ENCODE measurements at regions not wholly inside any gene's neighbourhood (a gene's known extent, or its start where the extent isn't known, plus 50 kb on each side); places are given as distances from the start of the nearest gene placed in this dataset.

GRCh38 chr2:122523143-122523542, 767.7 kb downstream of the TSN start:
- 74 to 89% (median 78%) methylated on average over 4 of the region's 4 CpGs for WGBS, 3 donors
- H3K4me3 ChIP-seq (ENCODE audit: low read depth in 1 of 3, low read length in 3 of 3), result no peak overlapping the region
- no peaks in the 10 kb centered on the region for H3K36me3 ChIP-seq (ENCODE audit: control insufficient read depth in 3 of 3, insufficient read depth in 2 of 3, low read depth in 1 of 3, low read length in 3 of 3)
- DNase-seq (no peak), FAIRE-seq (no peak)
- H3K4me1 ChIP-seq (ENCODE audit: control insufficient read depth in 3 of 3, insufficient read depth in 2 of 3, low read depth in 1 of 3, low read length in 2 of 3), result no peaks in the 10 kb centered on the region
- no peaks in the 10 kb centered on the region for H3K9me3 ChIP-seq (ENCODE audit: control insufficient read depth in 2 of 2, insufficient read depth in 1 of 2, low read depth in 1 of 2, low read length in 1 of 2)
- H3K27ac ChIP-seq (ENCODE audit: low read depth in 1 of 3, low read length in 2 of 3), result no peak overlapping the region
- H3K27me3 ChIP-seq (ENCODE audit: control insufficient read depth in 3 of 3, insufficient read depth in 3 of 3, low read length in 3 of 3), result no peaks in the 10 kb centered on the region

GRCh38 chr2:122523981-122524380, 768.5 kb downstream of the TSN start:
- WGBS, 3 donors, result 66 to 74% (median 68%) methylated on average over 3 of the region's 3 CpGs
- H3K27ac ChIP-seq (ENCODE audit: low read depth in 1 of 3, low read length in 2 of 3), result no peak overlapping the region
- no peak for DNase-seq
- H3K4me1 ChIP-seq (ENCODE audit: control insufficient read depth in 3 of 3, insufficient read depth in 2 of 3, low read depth in 1 of 3, low read length in 2 of 3), result no peaks in the 10 kb centered on the region
- H3K9me3 ChIP-seq (ENCODE audit: control insufficient read depth in 2 of 2, insufficient read depth in 1 of 2, low read depth in 1 of 2, low read length in 1 of 2), result no peaks in the 10 kb centered on the region
- no peak overlapping the region for H3K4me3 ChIP-seq (ENCODE audit: low read depth in 1 of 3, low read length in 3 of 3)
- no peaks in the 10 kb centered on the region for H3K27me3 ChIP-seq (ENCODE audit: control insufficient read depth in 3 of 3, insufficient read depth in 3 of 3, low read length in 3 of 3)
- no peak for FAIRE-seq
- no peaks in the 10 kb centered on the region for H3K36me3 ChIP-seq (ENCODE audit: control insufficient read depth in 3 of 3, insufficient read depth in 2 of 3, low read depth in 1 of 3, low read length in 3 of 3)

GRCh38 chr2:122525336-122525735, 769.9 kb downstream of the TSN start:
- Histone ChIP-seq H3K27ac (ENCODE audit: low read depth in 1 of 3, low read length in 2 of 3) (no peak overlapping the region), H3K9me3 (ENCODE audit: control insufficient read depth in 2 of 2, insufficient read depth in 1 of 2, low read depth in 1 of 2, low read length in 1 of 2) (no peaks in the 10 kb centered on the region), H3K4me1 (ENCODE audit: control insufficient read depth in 3 of 3, insufficient read depth in 2 of 3, low read depth in 1 of 3, low read length in 2 of 3) (no peaks in the 10 kb centered on the region), H3K36me3 (ENCODE audit: control insufficient read depth in 3 of 3, insufficient read depth in 2 of 3, low read depth in 1 of 3, low read length in 3 of 3) (no peaks in the 10 kb centered on the region), H3K4me3 (ENCODE audit: low read depth in 1 of 3, low read length in 3 of 3) (no peak overlapping the region), H3K27me3 (ENCODE audit: control insufficient read depth in 3 of 3, insufficient read depth in 3 of 3, low read length in 3 of 3) (no peaks in the 10 kb centered on the region)
- WGBS, 3 donors, result 41 to 52% (median 43%) methylated on average over 2 of the region's 2 CpGs
- no peak for DNase-seq
- FAIRE-seq, result no peak

DNA sequence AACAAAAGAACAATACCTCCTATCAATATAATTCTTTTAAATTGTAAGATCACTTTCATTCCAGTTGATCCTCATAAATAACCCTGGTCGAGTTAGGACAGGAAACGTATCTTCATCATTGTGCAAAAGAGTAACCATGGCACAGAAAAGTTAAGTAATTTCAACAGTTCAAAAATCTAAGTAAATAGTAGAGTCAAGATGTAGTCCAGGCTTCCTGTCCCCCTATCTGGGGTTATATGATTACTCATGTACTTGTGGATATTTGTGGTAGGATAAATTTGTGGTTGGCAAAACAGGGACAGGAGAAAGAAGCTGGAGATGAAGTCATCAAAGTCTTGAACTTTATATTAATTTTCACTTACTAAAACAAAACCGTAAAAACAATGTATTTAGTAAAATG, 772.6 kb downstream of the TSN start:
- no peak overlapping the region for H3K27ac ChIP-seq (ENCODE audit: low read depth in 1 of 3, low read length in 2 of 3)
- no peaks in the 10 kb centered on the region for H3K27me3 ChIP-seq (ENCODE audit: control insufficient read depth in 3 of 3, insufficient read depth in 3 of 3, low read length in 3 of 3)
- FAIRE-seq (no peak), DNase-seq (no peak)
- H3K4me1 ChIP-seq (ENCODE audit: control insufficient read depth in 3 of 3, insufficient read depth in 2 of 3, low read depth in 1 of 3, low read length in 2 of 3), result no peaks in the 10 kb centered on the region
- 81 to 86% (median 82%) methylated on average over 3 of the region's 3 CpGs for WGBS, 3 donors
- H3K4me3 ChIP-seq (ENCODE audit: low read depth in 1 of 3, low read length in 3 of 3), result no peak overlapping the region
- H3K36me3 ChIP-seq (ENCODE audit: control insufficient read depth in 3 of 3, insufficient read depth in 2 of 3, low read depth in 1 of 3, low read length in 3 of 3), result no peaks in the 10 kb centered on the region
- H3K9me3 ChIP-seq (ENCODE audit: control insufficient read depth in 2 of 2, insufficient read depth in 1 of 2, low read depth in 1 of 2, low read length in 1 of 2), result no peaks in the 10 kb centered on the region

DNA sequence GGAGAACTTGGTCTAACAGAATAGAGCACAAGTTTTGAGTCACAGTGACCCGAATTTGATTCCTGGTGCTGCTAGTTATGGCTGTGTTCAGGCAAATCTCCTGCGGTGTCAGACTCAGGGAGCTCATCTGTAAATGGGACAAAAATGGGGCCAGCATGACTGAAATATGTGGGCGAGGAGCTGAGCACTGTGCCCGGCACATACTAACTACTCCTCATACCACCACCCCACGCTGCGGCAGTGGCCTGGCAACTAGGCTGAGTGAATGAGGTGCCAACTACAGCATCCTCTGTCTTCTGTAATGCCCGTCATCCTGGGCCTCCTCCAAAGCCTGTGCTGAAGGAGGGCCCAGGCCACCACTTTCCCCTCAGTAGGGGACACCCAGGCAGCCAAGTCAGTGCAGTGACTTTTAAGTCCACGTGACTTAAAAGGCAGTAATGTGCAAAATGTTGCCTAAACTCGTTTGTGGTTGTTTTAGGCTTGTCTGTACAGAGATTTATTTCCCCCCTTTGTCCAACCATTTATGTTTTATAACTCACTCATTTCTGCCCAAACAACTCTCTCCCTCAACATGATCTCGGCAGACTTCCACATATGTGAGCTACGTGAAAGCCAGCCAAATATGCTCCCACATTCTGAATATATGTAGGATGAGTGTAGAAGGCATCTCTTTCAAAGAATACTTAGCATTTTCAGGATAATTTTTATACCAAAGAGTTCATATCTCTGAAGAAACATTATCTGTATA, 773.7 kb downstream of the TSN start:
- Histone ChIP-seq H3K9me3 (ENCODE audit: control insufficient read depth in 2 of 2, insufficient read depth in 1 of 2, low read depth in 1 of 2, low read length in 1 of 2) (no peaks in the 10 kb centered on the region), H3K27me3 (ENCODE audit: control insufficient read depth in 3 of 3, insufficient read depth in 3 of 3, low read length in 3 of 3) (no peaks in the 10 kb centered on the region), H3K27ac (ENCODE audit: low read depth in 1 of 3, low read length in 2 of 3) (no peak overlapping the region), H3K4me3 (ENCODE audit: low read depth in 1 of 3, low read length in 3 of 3) (no peak overlapping the region), H3K4me1 (ENCODE audit: control insufficient read depth in 3 of 3, insufficient read depth in 2 of 3, low read depth in 1 of 3, low read length in 2 of 3) (no peaks in the 10 kb centered on the region), H3K36me3 (ENCODE audit: control insufficient read depth in 3 of 3, insufficient read depth in 2 of 3, low read depth in 1 of 3, low read length in 3 of 3) (no peaks in the 10 kb centered on the region)
- DNase-seq (no peak), FAIRE-seq (no peak)
- 78 to 87% (median 80%) methylated on average over 11 of the region's 11 CpGs for WGBS, 3 donors

- DNase-seq, result no peak
These were observed 775.4 kb downstream of the TSN start for GRCh38 chr2:122530814-122531213.

GRCh38 chr2:122531290-122532071, 776.0 kb downstream of the TSN start:
- H3K36me3 ChIP-seq (ENCODE audit: control insufficient read depth in 3 of 3, insufficient read depth in 2 of 3, low read depth in 1 of 3, low read length in 3 of 3), result no peaks in the 10 kb centered on the region
- 70 to 75% (median 72%) methylated on average over 15 of the region's 15 CpGs for WGBS, 3 donors
- H3K4me1 ChIP-seq (ENCODE audit: control insufficient read depth in 3 of 3, insufficient read depth in 2 of 3, low read depth in 1 of 3, low read length in 2 of 3), result no peaks in the 10 kb centered on the region
- H3K27ac ChIP-seq (ENCODE audit: low read depth in 1 of 3, low read length in 2 of 3), result no peak overlapping the region
- no peaks in the 10 kb centered on the region for H3K9me3 ChIP-seq (ENCODE audit: control insufficient read depth in 2 of 2, insufficient read depth in 1 of 2, low read depth in 1 of 2, low read length in 1 of 2)
- no peak for DNase-seq
- no peaks in the 10 kb centered on the region for H3K27me3 ChIP-seq (ENCODE audit: control insufficient read depth in 3 of 3, insufficient read depth in 3 of 3, low read length in 3 of 3)
- FAIRE-seq, result no peak
- H3K4me3 ChIP-seq (ENCODE audit: low read depth in 1 of 3, low read length in 3 of 3), result no peak overlapping the region

More at GRCh38 chr2:122530814-122531213, 775.4 kb downstream of the TSN start:
- no peaks in the 10 kb centered on the region for H3K4me1 ChIP-seq (ENCODE audit: control insufficient read depth in 3 of 3, insufficient read depth in 2 of 3, low read depth in 1 of 3, low read length in 2 of 3)
- no peak overlapping the region for H3K27ac ChIP-seq (ENCODE audit: low read depth in 1 of 3, low read length in 2 of 3)
- no peak overlapping the region for H3K4me3 ChIP-seq (ENCODE audit: low read depth in 1 of 3, low read length in 3 of 3)
- no peaks in the 10 kb centered on the region for H3K36me3 ChIP-seq (ENCODE audit: control insufficient read depth in 3 of 3, insufficient read depth in 2 of 3, low read depth in 1 of 3, low read length in 3 of 3)
- H3K27me3 ChIP-seq (ENCODE audit: control insufficient read depth in 3 of 3, insufficient read depth in 3 of 3, low read length in 3 of 3), result no peaks in the 10 kb centered on the region
- H3K9me3 ChIP-seq (ENCODE audit: control insufficient read depth in 2 of 2, insufficient read depth in 1 of 2, low read depth in 1 of 2, low read length in 1 of 2), result no peaks in the 10 kb centered on the region
- FAIRE-seq, result no peak
- WGBS, 3 donors, result 63 to 73% (median 64%) methylated on average over 2 of the region's 2 CpGs

DNA sequence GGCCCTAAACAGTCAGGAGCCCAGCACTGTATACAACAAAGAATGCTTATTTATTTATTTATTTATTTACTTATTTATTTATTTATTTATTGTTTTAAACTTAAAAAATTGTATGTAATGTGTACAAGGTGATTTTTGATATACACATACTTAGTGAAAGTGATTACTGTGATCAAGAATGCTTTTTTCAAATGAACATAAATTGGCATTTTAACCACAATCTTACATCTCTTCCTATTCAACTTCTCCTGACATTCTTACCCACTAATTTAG, 776.6 kb downstream of the TSN start:
- FAIRE-seq (no peak), DNase-seq (no peak)
- Histone ChIP-seq H3K27me3 (ENCODE audit: control insufficient read depth in 3 of 3, insufficient read depth in 3 of 3, low read length in 3 of 3) (no peaks in the 10 kb centered on the region), H3K36me3 (ENCODE audit: control insufficient read depth in 3 of 3, insufficient read depth in 2 of 3, low read depth in 1 of 3, low read length in 3 of 3) (no peaks in the 10 kb centered on the region), H3K4me3 (ENCODE audit: low read depth in 1 of 3, low read length in 3 of 3) (no peak overlapping the region), H3K9me3 (ENCODE audit: control insufficient read depth in 2 of 2, insufficient read depth in 1 of 2, low read depth in 1 of 2, low read length in 1 of 2) (no peaks in the 10 kb centered on the region), H3K4me1 (ENCODE audit: control insufficient read depth in 3 of 3, insufficient read depth in 2 of 3, low read depth in 1 of 3, low read length in 2 of 3) (no peaks in the 10 kb centered on the region), H3K27ac (ENCODE audit: low read depth in 1 of 3, low read length in 2 of 3) (no peak overlapping the region)

DNA sequence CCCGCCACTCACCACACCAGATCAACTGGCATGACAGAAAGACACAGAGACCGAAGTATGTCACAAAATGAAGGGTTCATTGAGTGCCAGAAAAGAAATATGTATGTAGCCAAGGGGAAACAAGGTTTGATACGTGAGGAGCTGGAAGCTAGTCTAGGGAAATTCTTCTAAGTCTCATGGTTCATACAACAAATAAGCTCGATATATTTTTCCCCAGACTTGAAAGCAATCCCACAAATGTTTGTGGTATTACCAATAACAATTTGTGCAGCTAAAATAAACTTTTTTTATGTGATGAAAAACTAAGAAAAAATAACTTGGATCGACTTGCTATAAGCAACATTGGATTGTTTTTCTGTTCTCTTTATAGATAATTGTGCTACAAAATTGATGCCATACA, 777.0 kb downstream of the TSN start:
- 67 to 81% (median 78%) methylated on average over 5 of the region's 5 CpGs for WGBS, 3 donors
- Histone ChIP-seq H3K4me3 (ENCODE audit: low read depth in 1 of 3, low read length in 3 of 3) (no peak overlapping the region), H3K4me1 (ENCODE audit: control insufficient read depth in 3 of 3, insufficient read depth in 2 of 3, low read depth in 1 of 3, low read length in 2 of 3) (no peaks in the 10 kb centered on the region), H3K27ac (ENCODE audit: low read depth in 1 of 3, low read length in 2 of 3) (no peak overlapping the region), H3K36me3 (ENCODE audit: control insufficient read depth in 3 of 3, insufficient read depth in 2 of 3, low read depth in 1 of 3, low read length in 3 of 3) (no peaks in the 10 kb centered on the region), H3K27me3 (ENCODE audit: control insufficient read depth in 3 of 3, insufficient read depth in 3 of 3, low read length in 3 of 3) (no peaks in the 10 kb centered on the region), H3K9me3 (ENCODE audit: control insufficient read depth in 2 of 2, insufficient read depth in 1 of 2, low read depth in 1 of 2, low read length in 1 of 2) (no peaks in the 10 kb centered on the region)
- no peak for FAIRE-seq
- no peak for DNase-seq
